Left renal cortex interstitium (tissue), 4 donors: ENCODE measurements at regions not wholly inside any gene's neighbourhood (a gene's known extent, or its start where the extent isn't known, plus 50 kb on each side); places are given as distances from the start of the nearest gene placed in this dataset.
"Not testable (repeated sequence)": the region's sequence is repeated elsewhere in the genome, so short reads cannot be mapped to it uniquely, and the experiment has no call there.

Experiments used
- DNase-seq, 4 donors: peaks; one replicate each; pipeline ENCODE4 v3.0.0-alpha.2; 2013; ENCODE audit warnings: low read depth in 4 of 4, low spot score in 2 of 4, missing footprints in 1 of 4

GRCh38 chr18:29960539-29960938 lies 1082.0 kb downstream of the DSC3 start:
- DNase-seq: no peak

DNA sequence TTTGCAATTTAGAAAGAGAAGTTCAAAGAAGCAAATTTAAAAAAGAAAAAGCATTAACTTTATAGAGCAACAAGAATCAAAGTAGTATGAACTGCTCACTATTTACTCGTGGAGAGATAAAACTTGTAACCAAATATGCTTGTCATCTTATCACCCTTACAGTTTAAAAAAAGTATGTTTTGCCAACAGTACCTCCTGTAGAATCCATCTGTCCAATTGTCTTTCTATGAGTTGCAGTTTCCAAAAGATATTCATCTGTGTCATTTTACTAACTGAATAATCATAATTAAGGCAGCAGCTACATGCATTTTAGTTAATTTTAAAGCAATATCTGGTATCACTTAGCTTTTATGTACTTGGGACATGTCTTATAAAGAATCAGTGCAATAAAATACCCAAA lies 1112.3 kb downstream of the DSC3 start:
- no peak for DNase-seq

DNA sequence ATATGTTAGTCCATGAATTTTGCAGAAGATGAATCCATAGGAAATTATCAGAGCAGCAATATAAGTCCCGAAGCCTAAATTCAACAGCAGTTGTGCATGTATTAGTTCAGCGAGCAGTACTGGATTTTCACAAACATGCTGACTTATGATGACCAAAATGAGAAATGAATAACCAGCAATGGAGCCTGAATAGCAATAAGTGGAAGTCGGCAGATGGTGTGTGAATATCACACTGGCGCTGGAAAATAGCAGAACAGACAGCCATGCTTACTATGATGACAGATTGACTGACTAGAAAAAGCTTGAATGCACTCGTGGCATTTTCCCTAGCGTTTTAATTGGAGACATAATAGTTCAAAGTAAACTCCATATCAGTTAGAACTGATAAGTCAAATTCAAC lies 1114.5 kb downstream of the DSC3 start:
- DNase-seq: no peak

- DNase-seq: no peak
Observed at GRCh38 chr18:29925566-29925965, 1117.0 kb downstream of the DSC3 start.

DNA sequence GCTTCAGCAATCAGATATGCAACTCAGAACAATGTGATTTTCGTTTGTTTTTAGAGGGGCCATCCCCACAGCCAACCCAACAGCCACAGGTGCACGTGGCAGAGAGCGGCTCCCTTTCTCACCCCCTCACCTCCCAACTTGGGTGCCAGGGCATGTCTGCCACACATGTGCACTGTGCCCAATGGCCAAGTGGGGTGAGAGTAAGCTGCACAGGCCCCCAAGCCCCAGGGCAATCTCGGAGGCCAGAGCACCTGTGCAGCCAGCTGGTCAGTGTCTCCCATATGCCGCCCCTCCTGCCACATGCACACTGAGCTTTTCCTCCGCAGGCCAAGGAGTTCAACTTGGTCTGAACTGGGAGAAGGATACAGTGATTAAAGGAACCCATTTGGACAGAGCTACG lies 1130.2 kb downstream of the DSC3 start:
- DNase-seq: no peak

DNA sequence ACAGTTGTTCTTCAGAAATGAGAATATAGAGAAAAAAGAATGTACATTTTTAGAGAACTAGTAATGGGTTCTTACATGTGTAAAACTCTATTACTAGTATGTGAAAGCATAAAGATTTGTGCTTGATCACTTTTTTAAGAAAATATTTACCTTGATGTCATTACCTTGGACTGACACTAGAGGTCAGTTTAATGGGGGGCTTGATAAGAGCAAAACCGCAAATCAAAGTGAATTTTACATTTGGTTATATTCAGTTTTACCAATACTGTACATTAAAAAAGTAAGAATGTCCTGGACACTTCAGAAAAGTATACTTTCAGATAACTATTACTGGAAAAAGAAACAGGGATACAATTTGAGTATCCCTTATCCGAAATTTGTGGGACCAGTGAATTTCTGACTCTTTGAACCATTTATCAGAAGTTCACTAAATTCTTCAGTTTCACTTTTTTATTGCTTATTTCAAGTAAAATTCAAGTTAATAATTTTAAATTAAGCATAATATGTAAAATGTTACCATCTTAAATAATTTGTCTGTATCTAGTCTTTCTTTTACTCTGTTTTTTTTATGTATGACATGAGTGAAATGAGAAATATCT lies 1149.5 kb downstream of the DSC3 start:
- no peak for DNase-seq

DNA sequence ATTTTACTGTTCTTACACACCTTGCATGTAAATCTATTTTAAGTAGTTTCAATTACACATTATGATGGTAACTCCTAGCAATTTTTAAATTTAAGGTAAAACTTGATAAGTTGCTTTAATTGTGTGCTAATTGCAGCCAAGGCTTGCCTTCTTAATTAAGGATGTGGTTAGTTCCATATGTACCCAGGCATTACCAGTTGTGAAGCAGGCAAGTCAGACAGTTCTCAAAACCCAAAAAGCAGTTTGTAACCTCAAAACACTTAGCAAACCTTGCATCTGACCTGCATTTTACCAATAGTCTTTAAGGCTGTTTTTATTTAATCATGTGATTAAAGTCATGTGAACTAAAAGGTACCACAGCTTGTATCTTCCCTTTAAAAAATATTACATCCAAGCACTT lies 1159.4 kb downstream of the DSC3 start:
- no peak for DNase-seq

GRCh38 chr18:29882620-29883019 lies 1159.9 kb downstream of the DSC3 start:
- no peak for DNase-seq

DNA sequence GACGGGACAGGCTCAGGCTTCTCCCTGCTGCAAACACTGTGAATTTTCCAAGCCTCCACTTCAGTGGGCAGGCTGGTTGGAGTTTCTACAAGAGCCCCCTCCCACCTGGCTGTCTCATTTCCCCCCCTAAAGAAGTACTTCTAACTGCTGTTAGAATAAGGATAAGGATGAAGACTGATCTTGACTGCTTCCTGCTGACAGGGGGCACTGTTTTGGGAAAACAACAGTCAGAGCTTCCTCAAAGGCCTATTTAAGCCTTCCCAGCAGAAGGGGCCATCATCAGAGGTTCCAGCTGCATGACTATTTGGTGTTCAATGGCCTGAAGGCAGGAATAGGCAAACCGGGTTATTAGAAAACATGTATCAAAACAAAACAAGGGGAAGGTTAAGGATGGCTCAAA lies 1162.8 kb downstream of the DSC3 start:
- DNase-seq: no peak

DNA sequence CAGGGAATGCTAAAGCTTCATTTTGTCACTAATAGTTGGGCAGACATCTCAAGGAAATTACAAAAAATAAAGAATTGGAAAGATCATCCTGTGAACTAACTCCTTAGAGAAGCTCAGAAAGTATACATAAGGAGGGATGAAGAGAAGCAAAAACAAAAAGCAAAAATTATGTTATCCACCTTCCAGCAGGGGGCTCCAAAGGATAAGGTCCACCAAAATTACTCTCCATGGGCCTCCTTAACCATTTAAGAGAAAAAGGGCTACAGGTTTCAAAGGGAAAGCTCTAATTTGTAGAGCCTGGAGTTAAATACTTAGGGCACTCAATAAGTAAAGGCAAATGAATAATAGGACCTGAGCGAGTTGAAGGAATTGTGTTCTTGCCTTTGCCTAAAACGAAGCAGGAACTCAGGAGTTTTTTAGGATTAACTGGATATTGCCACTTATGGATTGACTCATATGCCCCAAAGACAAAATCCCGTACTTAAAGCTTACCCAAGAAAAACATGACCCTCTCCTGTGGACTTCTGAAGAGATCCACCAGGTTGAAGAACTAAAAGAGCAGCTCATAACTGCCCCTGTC lies 1167.9 kb downstream of the DSC3 start:
- peak in 3 of 4 donors; percentile 5 to 31 (median 13) for DNase-seq

DNA sequence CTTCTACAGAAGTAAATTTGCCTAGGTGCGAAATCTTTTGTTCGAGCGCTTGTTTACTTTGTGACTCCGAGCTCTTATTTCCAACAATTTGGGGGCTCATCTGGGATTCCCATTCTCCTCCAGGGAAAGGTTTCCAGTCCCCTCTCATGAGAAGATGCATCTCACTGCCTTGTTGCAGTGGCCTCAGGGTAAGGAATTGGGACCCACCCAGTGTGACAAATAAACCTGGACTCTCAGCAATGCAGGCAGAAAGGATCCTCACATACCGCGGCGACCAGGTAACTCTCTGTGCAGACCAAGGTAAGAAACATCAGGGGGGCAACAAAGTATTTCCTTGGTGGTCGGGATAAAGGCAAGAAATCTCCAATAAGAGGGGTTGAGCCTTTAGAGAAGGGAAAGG lies 1169.3 kb downstream of the DSC3 start:
- no peak for DNase-seq

GRCh38 chr18:29871246-29871645 lies 1171.3 kb downstream of the DSC3 start:
- no peak for DNase-seq

DNA sequence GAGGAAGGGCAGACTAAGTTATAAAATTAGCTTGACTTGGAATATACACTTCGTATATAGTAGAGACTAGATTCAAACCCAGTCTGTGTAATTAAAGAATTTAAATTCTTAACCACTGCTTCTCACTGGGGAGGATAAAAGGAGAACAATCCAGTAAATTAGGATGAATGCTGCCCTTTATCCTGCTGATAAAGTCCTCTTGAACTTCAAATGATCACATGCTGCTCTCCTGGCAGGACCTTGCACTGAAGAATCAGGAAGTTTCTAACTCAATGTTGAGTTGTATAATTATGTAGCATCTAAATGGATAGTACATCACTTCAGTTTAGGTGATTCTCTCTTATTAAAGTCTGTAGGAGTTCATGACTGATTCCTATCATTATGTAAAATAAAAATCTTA lies 1179.7 kb downstream of the DSC3 start:
- DNase-seq: no peak

DNA sequence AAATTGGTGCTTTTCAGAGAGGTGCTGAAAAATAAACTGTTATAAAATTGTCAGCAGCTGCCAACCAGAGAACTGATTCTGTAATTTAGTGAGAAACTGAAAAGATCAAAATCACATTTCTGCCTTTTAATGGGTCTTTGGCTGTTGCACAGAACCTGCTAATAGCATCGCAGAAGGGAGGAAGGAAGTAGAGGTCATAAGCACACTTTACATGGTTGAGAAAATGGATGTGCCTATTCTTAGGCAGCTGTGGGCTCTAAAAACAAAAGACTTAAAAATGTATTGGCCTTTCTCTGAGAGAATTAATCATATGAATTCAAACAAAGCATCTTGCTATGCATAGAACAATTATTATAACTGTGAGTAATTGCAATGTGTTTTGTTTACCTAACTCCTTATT lies 1186.9 kb downstream of the DSC3 start:
- no peak for DNase-seq

GRCh38 chr18:29853126-29853525 lies 1189.4 kb downstream of the DSC3 start:
- DNase-seq: no peak

- DNase-seq: no peak
Observed at GRCh38 chr18:29849144-29849543, 1193.4 kb downstream of the DSC3 start.

DNA sequence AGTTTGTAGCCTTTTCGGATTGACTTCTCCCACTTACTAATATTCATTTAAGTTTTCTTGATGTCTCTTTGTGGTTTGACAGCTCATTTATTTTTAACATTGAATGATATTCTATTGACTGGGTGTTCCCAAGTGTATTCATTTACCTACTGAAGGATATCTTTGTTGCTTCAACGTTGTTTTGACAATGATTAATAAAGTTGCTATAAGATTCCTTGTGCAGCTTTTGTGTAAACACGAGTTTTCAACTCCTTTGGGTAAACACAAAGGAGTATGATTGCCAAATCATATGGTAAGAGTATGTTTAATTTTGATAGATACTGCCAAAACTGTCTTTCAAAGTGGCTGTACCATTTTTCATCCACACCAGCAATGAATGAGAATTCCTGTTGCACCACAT lies 1200.9 kb downstream of the DSC3 start:
- no peak for DNase-seq

GRCh38 chr18:29840089-29840488 lies 1202.5 kb downstream of the DSC3 start:
- no peak for DNase-seq

- not testable (repeated sequence) for DNase-seq
Observed at GRCh38 chr18:29838961-29839360, 1203.6 kb downstream of the DSC3 start.

DNA sequence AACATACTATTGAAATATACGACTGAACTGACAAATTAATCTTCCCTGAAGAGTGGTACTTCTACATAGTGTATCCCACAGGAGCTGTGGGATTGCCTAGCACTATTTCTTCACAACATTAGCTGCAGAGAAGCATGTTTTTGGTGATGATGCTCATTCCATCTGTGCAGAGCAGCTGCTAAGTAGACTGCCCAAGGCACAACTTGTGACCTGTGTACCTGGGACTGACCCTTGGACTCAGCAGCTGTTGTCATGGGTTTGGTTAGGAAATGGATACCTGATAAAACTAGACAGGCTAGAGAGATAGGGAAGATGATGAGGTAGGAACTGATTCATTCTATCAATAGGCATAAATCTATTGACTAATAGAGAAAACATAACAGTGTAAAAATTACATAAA lies 1204.0 kb downstream of the DSC3 start:
- no peak for DNase-seq

GRCh38 chr18:29823671-29824070 lies 1218.9 kb downstream of the DSC3 start:
- no peak for DNase-seq

GRCh38 chr18:29821544-29821943 lies 1221.0 kb downstream of the DSC3 start:
- no peak for DNase-seq

DNA sequence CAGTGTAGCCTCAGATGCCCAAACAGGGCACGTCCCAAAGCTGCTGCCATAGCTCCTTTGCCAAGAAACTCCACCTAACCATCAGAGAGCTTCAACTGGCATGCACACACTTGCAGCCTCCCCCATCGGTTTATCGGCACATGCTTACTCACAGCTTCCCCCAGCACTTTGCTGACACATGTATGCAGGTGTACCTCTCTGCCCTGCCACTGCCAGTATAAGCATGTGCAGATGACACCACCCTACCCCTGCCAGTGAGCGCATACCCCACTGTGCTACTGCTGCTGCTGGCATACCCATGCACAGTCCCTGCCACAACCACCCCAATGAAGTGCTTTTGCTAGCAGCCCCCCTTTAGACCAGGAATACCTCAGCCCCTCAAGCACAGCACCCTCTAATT lies 1231.0 kb downstream of the DSC3 start:
- DNase-seq: no peak
